Sigmoid colon (tissue), 6 donors: ENCODE measurements at regions not wholly inside any gene's neighbourhood (a gene's known extent, or its start where the extent isn't known, plus 50 kb on each side); places are given as distances from the start of the nearest gene placed in this dataset.

Experiments used
- DNase-seq: peaks from one replicate; pipeline ENCODE4 v3.0.0-alpha.2; 2019
- H3K27ac ChIP-seq, 4 donors: fragments of 200-600 bp; sonication (generic); one replicate each; pipeline ENCODE4 v1.5.1; 2016 to 2019; ENCODE audit warnings: mild to moderate bottlenecking in 1 of 4
- H3K27me3 ChIP-seq, 3 donors: fragments of 200-600 bp; sonication (generic); one replicate each; pipeline ENCODE4 v1.5.1; 2019; ENCODE audit warnings: mild to moderate bottlenecking in 1 of 3
- H3K36me3 ChIP-seq, 4 donors: fragments of 200-600 bp; sonication (generic); one replicate each; pipeline ENCODE4 v1.5.1; 2016 to 2019
- H3K4me1 ChIP-seq, 4 donors: fragments of 200-600 bp; sonication (generic); one replicate each; pipeline ENCODE4 v1.5.1; 2017 to 2019
- H3K4me3 ChIP-seq, 4 donors: fragments of 200-600 bp; sonication (generic); one replicate each; pipeline ENCODE4 v1.5.1; 2017 to 2019; ENCODE audit warnings: mild to moderate bottlenecking in 2 of 4, moderate library complexity in 1 of 4
- H3K9me3 ChIP-seq, 4 donors: fragments of 200-600 bp in 3 of 4; sonication (generic) in 3 of 4; one replicate each; pipeline versions ENCODE4 v1.5.1 to v1.6.1; 2013 to 2019
- EP300 ChIP-seq, 4 donors: sonication (generic); formaldehyde crosslinking; IDR thresholded peaks; one replicate each; pipeline ENCODE4 v1.6.1; 2017; ENCODE audit warnings: antibody characterized with exemption in 4 of 4
- POLR2A ChIP-seq, 2 donors: fragments of 450-650 bp; IDR thresholded peaks; one replicate each; pipeline ENCODE4 v1.6.1; 2016; ENCODE audit warnings: antibody characterized with exemption in 2 of 2, mild to moderate bottlenecking in 2 of 2, moderate library complexity in 2 of 2
- POLR2AphosphoS5 ChIP-seq, 4 donors: sonication (generic); formaldehyde crosslinking; IDR thresholded peaks; one replicate each; pipeline ENCODE4 v1.6.1; 2017; ENCODE audit warnings: antibody characterized with exemption in 4 of 4
- WGBS, 2 donors: extraction: QIAGEN DNeasy Blood & Tissue Kit; methylation state at CpG; one replicate each; pipeline ENCODE4 v1.1.7; 2013; 5-methylcytosine and 5-hydroxymethylcytosine counted together
- intact Hi-C: fragments of 100-400 bp; cut with DNase I; formaldehyde crosslinking; loops from one replicate; pipeline ENCODE4 v1.15.1; 2023
- TF ChIP-seq, protein P1 (sequence below), 4 experiments: fragments of 450-650 bp in 3 of 4; fragments of 200-600 bp in 1 of 4; IDR thresholded peaks; one replicate each; pipeline ENCODE4 v1.5.1; 2016 to 2019; ENCODE audit warnings: antibody characterized with exemption in 4 of 4, mild to moderate bottlenecking in 3 of 4, moderate library complexity in 2 of 4
- donor health status: healthy with polysubstance abuse.
- donor health status: healthy.

DNA sequence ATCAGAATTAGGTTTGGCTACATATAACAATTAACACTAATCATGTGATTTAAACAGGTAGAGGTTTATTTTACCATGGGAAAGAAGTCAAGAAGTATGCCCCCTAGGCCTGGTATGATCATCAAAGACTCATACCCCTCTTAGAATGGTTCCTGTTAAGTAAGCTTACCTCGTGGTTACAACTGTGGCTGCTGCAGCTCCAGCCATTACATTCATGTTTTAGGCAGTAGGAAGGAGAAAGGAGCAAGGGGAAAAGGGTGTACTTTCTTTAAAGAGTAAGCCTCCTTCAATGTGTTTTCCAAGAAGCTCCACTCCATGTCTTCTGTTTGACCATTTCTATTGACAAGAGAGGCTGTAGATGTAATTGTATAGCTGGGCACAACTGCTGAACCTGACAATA is 94.9 kb upstream of the GATB start:
- Histone ChIP-seq H3K9me3 (no peaks in the 10 kb centered on the region), H3K4me1 (no peaks in the 10 kb centered on the region), H3K36me3 (no peaks in the 10 kb centered on the region), H3K27me3 (no peaks in the 10 kb centered on the region), H3K4me3 (no peak overlapping the region), H3K27ac (no peak overlapping the region)
- 68 to 83% methylated on average over 1 of the region's 1 CpG for WGBS, 2 donors
- no peak for TF ChIP-seq POLR2A (IDR thresholded peaks at IDR 0.05)
- no peak for TF ChIP-seq EP300 (IDR thresholded peaks at IDR 0.05)
- TF ChIP-seq, protein P1, sequence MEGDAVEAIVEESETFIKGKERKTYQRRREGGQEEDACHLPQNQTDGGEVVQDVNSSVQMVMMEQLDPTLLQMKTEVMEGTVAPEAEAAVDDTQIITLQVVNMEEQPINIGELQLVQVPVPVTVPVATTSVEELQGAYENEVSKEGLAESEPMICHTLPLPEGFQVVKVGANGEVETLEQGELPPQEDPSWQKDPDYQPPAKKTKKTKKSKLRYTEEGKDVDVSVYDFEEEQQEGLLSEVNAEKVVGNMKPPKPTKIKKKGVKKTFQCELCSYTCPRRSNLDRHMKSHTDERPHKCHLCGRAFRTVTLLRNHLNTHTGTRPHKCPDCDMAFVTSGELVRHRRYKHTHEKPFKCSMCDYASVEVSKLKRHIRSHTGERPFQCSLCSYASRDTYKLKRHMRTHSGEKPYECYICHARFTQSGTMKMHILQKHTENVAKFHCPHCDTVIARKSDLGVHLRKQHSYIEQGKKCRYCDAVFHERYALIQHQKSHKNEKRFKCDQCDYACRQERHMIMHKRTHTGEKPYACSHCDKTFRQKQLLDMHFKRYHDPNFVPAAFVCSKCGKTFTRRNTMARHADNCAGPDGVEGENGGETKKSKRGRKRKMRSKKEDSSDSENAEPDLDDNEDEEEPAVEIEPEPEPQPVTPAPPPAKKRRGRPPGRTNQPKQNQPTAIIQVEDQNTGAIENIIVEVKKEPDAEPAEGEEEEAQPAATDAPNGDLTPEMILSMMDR (IDR thresholded peaks at IDR 0.05): no peak
- TF ChIP-seq POLR2AphosphoS5 (IDR thresholded peaks at IDR 0.05): no peak
- DNase-seq: no peak
- intact Hi-C loops: no loop called here

DNA sequence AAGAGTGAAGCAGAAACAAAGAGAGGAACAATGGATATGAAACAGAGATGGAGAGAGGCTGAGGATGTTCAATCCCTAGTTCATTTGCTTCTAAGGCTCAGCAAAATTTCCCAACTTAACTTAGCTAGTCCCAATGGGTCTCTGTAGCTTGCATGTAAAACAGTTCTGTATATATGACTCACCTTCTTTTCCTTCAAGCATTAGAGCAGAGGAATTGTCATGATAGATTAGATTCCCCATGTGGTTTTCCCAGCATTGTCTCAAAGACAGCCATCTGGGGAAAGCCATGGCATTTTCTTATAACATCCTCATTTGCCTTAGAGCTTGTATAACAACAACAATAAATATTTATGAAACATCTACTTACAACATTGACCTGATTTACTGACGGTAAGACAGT is 93.9 kb upstream of the GATB start:
- DNase-seq: no peak
- intact Hi-C loops: no loop called here
- 81 to 95% methylated on average over 1 of the region's 1 CpG for WGBS, 2 donors
- Histone ChIP-seq H3K4me1 (no peaks in the 10 kb centered on the region), H3K9me3 (no peaks in the 10 kb centered on the region), H3K36me3 (no peaks in the 10 kb centered on the region), H3K27me3 (no peaks in the 10 kb centered on the region), H3K4me3 (no peak overlapping the region), H3K27ac (no peak overlapping the region)
- TF ChIP-seq POLR2A (IDR thresholded peaks at IDR 0.05) (no peak), EP300 (IDR thresholded peaks at IDR 0.05) (no peak), POLR2AphosphoS5 (IDR thresholded peaks at IDR 0.05) (no peak)
- TF ChIP-seq, protein P1 (IDR thresholded peaks at IDR 0.05): no peak

DNA sequence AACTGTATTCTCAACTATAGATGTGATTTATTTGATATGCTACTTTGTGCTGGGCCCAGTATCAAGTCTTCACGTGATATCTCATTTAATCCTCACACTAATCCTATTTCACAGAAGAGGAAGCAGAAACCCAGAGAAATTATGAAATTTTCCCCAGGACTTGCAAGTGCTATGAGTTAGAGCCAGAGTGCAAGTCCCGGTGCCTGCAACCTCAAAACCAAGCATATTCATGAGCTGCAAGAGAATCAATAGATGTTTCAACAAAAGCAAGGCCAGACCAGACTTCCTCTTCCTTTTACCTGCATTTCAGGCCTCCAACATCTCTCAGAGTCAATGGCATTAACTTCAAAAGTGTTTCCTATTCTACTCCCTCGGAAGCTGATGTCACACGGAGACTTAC is 92.2 kb upstream of the GATB start:
- no peak for DNase-seq
- H3K36me3 ChIP-seq: no peaks in the 10 kb centered on the region
- intact Hi-C loops: no loop called here
- no peak overlapping the region for H3K27ac ChIP-seq
- TF ChIP-seq POLR2A (IDR thresholded peaks at IDR 0.05) (no peak), POLR2AphosphoS5 (IDR thresholded peaks at IDR 0.05) (no peak), EP300 (IDR thresholded peaks at IDR 0.05) (no peak)
- TF ChIP-seq, protein P1 (IDR thresholded peaks at IDR 0.05): no peak
- H3K9me3 ChIP-seq: peaks cover 0 to 3% (median 0%) of the 10 kb centered on the region in 4 donors
- WGBS, 2 donors: 68 to 85% methylated on average over 4 of the region's 4 CpGs
- H3K27me3 ChIP-seq: no peaks in the 10 kb centered on the region
- no peaks in the 10 kb centered on the region for H3K4me1 ChIP-seq
- no peak overlapping the region for H3K4me3 ChIP-seq

DNA sequence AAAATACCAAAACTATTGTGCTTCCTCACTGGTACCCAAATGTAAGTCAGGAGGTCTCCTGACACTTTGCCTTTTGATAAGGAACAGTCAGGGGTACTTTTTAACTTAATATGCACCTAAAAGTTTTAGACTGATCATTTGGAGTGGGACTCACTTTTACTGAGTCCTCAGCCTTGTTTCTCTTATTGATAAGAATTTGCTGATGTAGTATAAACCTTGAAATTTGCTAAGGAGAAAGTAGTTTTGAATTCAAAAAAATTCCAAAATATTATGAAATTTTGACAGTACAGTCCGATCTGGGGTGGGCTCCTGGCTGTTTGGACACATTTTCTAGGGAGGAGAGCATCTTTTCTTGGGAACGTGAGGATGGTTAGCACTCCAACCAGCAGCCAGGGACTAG is 91.4 kb upstream of the GATB start:
- H3K4me1 ChIP-seq: no peaks in the 10 kb centered on the region
- no peak overlapping the region for H3K27ac ChIP-seq
- WGBS, 2 donors: 43 to 86% methylated on average over 2 of the region's 2 CpGs
- no peak for DNase-seq
- no peaks in the 10 kb centered on the region for H3K27me3 ChIP-seq
- no peak overlapping the region for H3K4me3 ChIP-seq
- no peaks in the 10 kb centered on the region for H3K36me3 ChIP-seq
- peaks cover 0 to 3% (median 0%) of the 10 kb centered on the region in 4 donors for H3K9me3 ChIP-seq
- TF ChIP-seq POLR2AphosphoS5 (IDR thresholded peaks at IDR 0.05): no peak
- TF ChIP-seq EP300 (IDR thresholded peaks at IDR 0.05): no peak
- no peak for TF ChIP-seq POLR2A (IDR thresholded peaks at IDR 0.05)
- TF ChIP-seq, protein P1 (IDR thresholded peaks at IDR 0.05): no peak
- intact Hi-C loops: no loop called here

DNA sequence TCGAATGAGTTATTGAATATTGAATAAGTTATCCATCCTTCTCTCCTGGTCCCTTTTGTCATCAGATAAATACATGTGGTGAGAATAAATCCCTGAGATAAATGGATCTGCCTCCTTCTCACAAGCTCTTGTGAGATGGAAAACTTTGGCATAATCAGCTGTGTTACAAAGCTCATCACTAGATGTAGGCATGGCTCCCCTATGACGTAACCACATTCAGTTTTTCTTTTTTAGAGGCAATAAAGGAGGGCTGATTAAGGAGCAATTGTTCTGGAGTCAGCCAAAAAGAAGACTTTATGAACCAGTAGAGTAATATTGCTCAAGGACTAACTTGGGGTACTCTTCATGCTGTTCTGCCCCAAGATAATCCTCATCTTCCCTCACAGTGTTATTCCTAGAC is 90.5 kb upstream of the GATB start:
- peaks cover 0 to 3% (median 0%) of the 10 kb centered on the region in 4 donors for H3K9me3 ChIP-seq
- 69 to 86% methylated on average over 2 of the region's 2 CpGs for WGBS, 2 donors
- H3K27ac ChIP-seq: no peak overlapping the region
- no peak for DNase-seq
- H3K4me3 ChIP-seq: no peak overlapping the region
- no peak for TF ChIP-seq POLR2AphosphoS5 (IDR thresholded peaks at IDR 0.05)
- TF ChIP-seq EP300 (IDR thresholded peaks at IDR 0.05): no peak
- TF ChIP-seq POLR2A (IDR thresholded peaks at IDR 0.05): no peak
- TF ChIP-seq, protein P1 (IDR thresholded peaks at IDR 0.05): no peak
- no peaks in the 10 kb centered on the region for H3K36me3 ChIP-seq
- intact Hi-C loops: no loop called here
- H3K4me1 ChIP-seq: no peaks in the 10 kb centered on the region
- H3K27me3 ChIP-seq: no peaks in the 10 kb centered on the region
